MM.1S (cell line): ENCODE measurements at regions not wholly inside any gene's neighbourhood (a gene's known extent, or its start where the extent isn't known, plus 50 kb on each side); places are given as distances from the start of the nearest gene placed in this dataset.

Experiments used
- DNase-seq: peaks from one replicate; pipeline ENCODE4 v3.0.0-alpha.2; 2015
- H2AFZ ChIP-seq: fragments of 300-600 bp; sonication (generic); 2 replicates; pipeline ENCODE4 v1.6.0; 2016; ENCODE audit warnings: antibody characterized with exemption, low read length
- H3F3A ChIP-seq: fragments of 300-600 bp; sonication (generic); 2 replicates; pipeline ENCODE4 v1.6.1; 2016; ENCODE audit warnings: mild to moderate bottlenecking, antibody characterized with exemption, low read length, moderate library complexity, mixed read lengths; ENCODE audit not compliant: insufficient read depth
- H3K27ac ChIP-seq: fragments of 300-600 bp; sonication (generic); 2 replicates; pipeline ENCODE4 v1.5.1; 2016; ENCODE audit warnings: mild to moderate bottlenecking, low read length
- H3K27me3 ChIP-seq: fragments of 300-600 bp; sonication (generic); replicated peaks from 2 replicates; pipeline ENCODE4 v1.6.0; 2016; ENCODE audit warnings: low read length; ENCODE audit not compliant: insufficient read depth
- H3K36me3 ChIP-seq: fragments of 300-600 bp; sonication (generic); replicated peaks from 2 replicates; pipeline ENCODE4 v1.6.1; 2016; ENCODE audit warnings: mild to moderate bottlenecking, low read length, mixed read lengths; ENCODE audit not compliant: insufficient read depth
- H3K4me1 ChIP-seq: fragments of 300-600 bp; sonication (generic); 2 replicates; pipeline ENCODE4 v1.6.1; 2016; ENCODE audit warnings: low read length, mixed read lengths
- H3K4me2 ChIP-seq: fragments of 300-600 bp; sonication (generic); 2 replicates; pipeline ENCODE4 v1.6.0; 2016; ENCODE audit warnings: low read depth, low read length
- H3K4me3 ChIP-seq: fragments of 300-600 bp; sonication (generic); 2 replicates; pipeline ENCODE4 v1.5.1; 2016; ENCODE audit warnings: low read length, mixed read lengths
- H3K79me2 ChIP-seq: fragments of 300-600 bp; sonication (generic); 2 replicates; pipeline ENCODE4 v1.6.1; 2016; ENCODE audit warnings: mixed run types, low read length, mixed read lengths
- H3K9ac ChIP-seq: fragments of 300-600 bp; sonication (generic); 2 replicates; pipeline ENCODE4 v1.6.1; 2016; ENCODE audit warnings: low read length, mixed read lengths
- H3K9me2 ChIP-seq: fragments of 300-600 bp; sonication (generic); replicated peaks from 2 replicates; pipeline ENCODE4 v1.6.1; 2016; ENCODE audit warnings: mild to moderate bottlenecking, low read length, mixed read lengths; ENCODE audit not compliant: insufficient read depth
- H3K9me3 ChIP-seq: fragments of 300-600 bp; sonication (generic); replicated peaks from 2 replicates; pipeline ENCODE4 v1.6.1; 2016; ENCODE audit warnings: mild to moderate bottlenecking, low read length, mixed read lengths; ENCODE audit not compliant: insufficient read depth
- H4K20me1 ChIP-seq: fragments of 300-600 bp; sonication (generic); 2 replicates; pipeline ENCODE4 v1.6.1; 2016; ENCODE audit warnings: mild to moderate bottlenecking, low read length, moderate library complexity, mixed read lengths; ENCODE audit not compliant: insufficient read depth
- CTCF ChIP-seq: fragments of 300-600 bp; sonication (generic); IDR thresholded peaks from 2 replicates; pipeline ENCODE4 v1.5.1; 2016; ENCODE audit warnings: antibody characterized with exemption, low read length, mixed read lengths
- EZH2 ChIP-seq: fragments of 300-600 bp; sonication (generic); optimal IDR thresholded peaks from 2 replicates; pipeline ENCODE3; 2017; ENCODE audit warnings: low read depth, mild to moderate bottlenecking, antibody characterized with exemption, low read length, mixed read lengths
- EZH2phosphoT487 ChIP-seq: fragments of 300-600 bp; sonication (generic); IDR thresholded peaks from 2 replicates; pipeline ENCODE4 v1.6.1; 2018; ENCODE audit warnings: antibody characterized with exemption, low read length

- H3K9ac ChIP-seq: no peak overlapping the region
- H3K9me2 ChIP-seq: no peaks in the 10 kb centered on the region
- DNase-seq: no peak
Measured at GRCh38 chr5:164179406-164179805, 674.0 kb downstream of the MAT2B start.

GRCh38 chr5:164181604-164182003 lies 676.2 kb downstream of the MAT2B start:
- Histone ChIP-seq H3K9me3 (no peaks in the 10 kb centered on the region), H3K79me2 (no peaks in the 10 kb centered on the region), H3K9ac (no peak overlapping the region), H3K4me3 (no peak overlapping the region), H3K36me3 (no peaks in the 10 kb centered on the region), H3K27me3 (no peaks in the 10 kb centered on the region), H3K4me2 (no peak overlapping the region), H3K27ac (no peak overlapping the region), H3K4me1 (no peaks in the 10 kb centered on the region), H3K9me2 (no peaks in the 10 kb centered on the region), H3F3A (no peaks in the 10 kb centered on the region), H2AFZ (no peak overlapping the region), H4K20me1 (no peaks in the 10 kb centered on the region)
- DNase-seq: no peak
- TF ChIP-seq CTCF (no peak), EZH2 (no peak), EZH2phosphoT487 (no peak)

More at GRCh38 chr5:164179406-164179805, 674.0 kb downstream of the MAT2B start:
- Histone ChIP-seq H3F3A (no peaks in the 10 kb centered on the region), H3K27me3 (no peaks in the 10 kb centered on the region), H4K20me1 (no peaks in the 10 kb centered on the region), H3K4me1 (no peaks in the 10 kb centered on the region), H3K79me2 (no peaks in the 10 kb centered on the region), H3K27ac (no peak overlapping the region), H3K36me3 (no peaks in the 10 kb centered on the region), H2AFZ (no peak overlapping the region), H3K9me3 (no peaks in the 10 kb centered on the region), H3K4me3 (no peak overlapping the region), H3K4me2 (no peak overlapping the region)
- TF ChIP-seq CTCF (no peak), EZH2 (no peak), EZH2phosphoT487 (no peak)

- Histone ChIP-seq H3K9ac (no peak overlapping the region), H3K4me3 (no peak overlapping the region), H3K79me2 (no peaks in the 10 kb centered on the region), H3F3A (no peaks in the 10 kb centered on the region), H3K9me2 (no peaks in the 10 kb centered on the region), H3K27me3 (no peaks in the 10 kb centered on the region), H2AFZ (no peak overlapping the region), H3K9me3 (no peaks in the 10 kb centered on the region), H3K36me3 (no peaks in the 10 kb centered on the region), H3K4me1 (no peaks in the 10 kb centered on the region), H3K4me2 (no peak overlapping the region), H3K27ac (no peak overlapping the region), H4K20me1 (no peaks in the 10 kb centered on the region)
- no peak for DNase-seq
- TF ChIP-seq EZH2phosphoT487 (no peak), EZH2 (no peak), CTCF (no peak)
Measured at GRCh38 chr5:164184158-164184557, 678.7 kb downstream of the MAT2B start.
